GM21717 (cell line): ENCODE measurements at regions not wholly inside any gene's neighbourhood (a gene's known extent, or its start where the extent isn't known, plus 50 kb on each side); places are given as distances from the start of the nearest gene placed in this dataset.
"Not testable (repeated sequence)": the region's sequence is repeated elsewhere in the genome, so short reads cannot be mapped to it uniquely, and the experiment has no call there.

Experiments used
- ATAC-seq: cut with Tn5 transposase; IDR thresholded peaks from one replicate; pipeline ENCODE4 v1.9.1; 2021; ENCODE audit warnings: mild to moderate bottlenecking, moderate library complexity; ENCODE audit not compliant: unreplicated experiment

DNA sequence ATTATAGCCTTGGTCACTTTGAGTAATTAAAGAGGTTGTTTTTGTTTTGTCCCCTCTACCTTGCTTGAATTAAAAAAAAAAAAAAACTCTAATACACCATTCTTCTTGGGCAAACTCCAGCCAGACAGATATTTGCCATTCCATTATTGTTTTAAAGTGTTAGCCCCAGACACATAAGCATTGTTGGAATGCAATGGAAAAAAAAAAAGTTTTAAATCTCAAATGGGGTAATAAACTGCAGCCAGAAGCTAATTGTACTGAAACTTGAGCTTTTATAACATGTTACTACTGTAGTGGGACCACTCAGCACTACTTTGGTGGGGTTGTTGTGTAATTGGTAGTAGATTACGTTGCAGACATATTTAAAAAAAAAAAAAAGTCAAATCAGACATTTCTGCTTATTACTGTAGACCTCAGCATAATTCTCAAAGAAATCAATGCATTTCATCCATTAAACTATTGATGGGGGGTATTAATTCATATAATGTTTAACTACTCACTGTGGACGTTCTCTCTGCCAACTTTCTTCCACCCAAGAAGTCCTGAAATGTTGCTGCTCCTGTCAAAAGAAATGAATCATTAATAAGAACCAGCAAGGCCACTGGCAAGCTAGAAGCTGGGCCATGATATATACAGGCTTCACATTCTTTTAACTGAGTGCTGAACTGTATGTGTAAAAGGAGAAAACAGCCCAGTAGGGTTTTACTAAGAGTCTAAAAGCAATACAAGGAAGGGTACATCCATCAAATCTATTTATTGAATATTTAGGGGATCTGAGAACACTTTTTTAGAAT is 626.6 kb upstream of the SOX9 start:
- ATAC-seq = no peak

DNA sequence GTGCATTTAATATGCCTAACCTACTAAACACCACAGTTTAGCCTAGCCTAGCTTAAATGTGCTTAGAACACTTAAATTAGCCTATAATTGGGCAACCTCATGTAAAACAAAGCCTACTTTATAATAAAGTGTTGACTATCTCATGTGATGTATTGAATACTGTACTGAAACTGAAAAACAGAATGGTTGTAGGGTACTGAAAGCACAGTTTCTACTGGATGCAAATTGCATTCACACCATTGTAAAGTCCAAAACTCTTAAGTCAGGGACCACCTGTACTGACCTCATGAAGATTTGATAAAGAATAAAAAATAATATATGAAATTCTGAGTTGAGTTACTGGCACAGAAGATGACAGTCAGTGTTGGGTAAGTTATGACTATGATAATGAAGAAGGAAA is 625.4 kb upstream of the SOX9 start:
- no peak for ATAC-seq

- ATAC-seq = no peak
These were observed 624.3 kb upstream of the SOX9 start for GRCh38 chr17:71496552-71496951.

DNA sequence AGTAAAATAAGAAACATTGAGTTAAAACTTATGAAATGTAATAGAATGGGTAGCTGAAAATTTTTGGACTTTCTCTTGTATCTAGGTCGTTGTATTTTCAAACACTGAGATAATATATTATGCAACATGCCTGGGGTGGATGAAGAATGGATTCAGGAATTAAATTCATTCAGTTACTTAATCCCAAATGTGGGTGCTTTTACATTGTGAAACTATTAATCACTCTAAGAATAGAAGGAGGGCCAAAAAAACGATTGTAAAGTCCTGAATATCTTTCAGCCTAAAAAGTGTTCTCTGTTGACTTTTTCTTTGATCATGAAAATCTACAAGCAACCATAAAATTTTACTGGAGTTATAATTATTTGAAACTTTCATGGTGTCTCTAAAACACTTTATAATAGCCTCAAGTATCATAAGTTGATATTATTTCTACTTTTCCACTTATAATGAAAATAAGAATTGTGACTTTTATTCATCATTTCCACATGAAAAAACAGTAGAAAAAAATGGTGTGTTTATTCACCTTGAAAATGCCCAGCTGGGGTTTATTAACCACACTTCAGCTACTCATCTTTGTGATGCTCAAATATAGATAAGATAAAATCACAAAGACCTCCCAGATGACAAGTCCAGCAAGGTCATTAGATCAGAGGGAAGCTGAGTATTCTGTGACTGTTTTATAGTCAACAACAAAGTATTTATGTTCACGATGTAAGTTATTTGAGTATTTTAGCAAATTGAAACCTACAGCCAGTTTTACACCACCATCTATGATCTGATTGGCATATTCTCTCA is 619.9 kb upstream of the SOX9 start:
- no peak for ATAC-seq

DNA sequence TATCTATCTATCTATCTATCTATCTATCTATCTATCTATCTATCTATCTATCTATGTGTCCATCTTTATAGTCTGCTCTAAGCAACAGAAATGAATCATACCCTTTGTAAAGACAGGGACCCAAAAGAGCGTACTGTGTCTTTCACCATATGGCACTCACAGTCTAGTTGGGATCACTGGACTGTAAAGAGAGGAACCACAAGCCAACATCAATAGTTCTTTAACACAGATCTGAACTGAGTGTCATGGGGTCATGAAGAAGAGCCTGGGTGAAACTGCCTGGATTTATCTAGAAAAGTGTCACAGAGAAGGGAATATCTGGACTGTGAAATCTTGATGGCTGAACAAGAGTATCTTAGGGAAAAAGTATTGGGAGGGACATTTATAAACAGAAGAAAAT is 619.1 kb upstream of the SOX9 start:
- no peak for ATAC-seq

DNA sequence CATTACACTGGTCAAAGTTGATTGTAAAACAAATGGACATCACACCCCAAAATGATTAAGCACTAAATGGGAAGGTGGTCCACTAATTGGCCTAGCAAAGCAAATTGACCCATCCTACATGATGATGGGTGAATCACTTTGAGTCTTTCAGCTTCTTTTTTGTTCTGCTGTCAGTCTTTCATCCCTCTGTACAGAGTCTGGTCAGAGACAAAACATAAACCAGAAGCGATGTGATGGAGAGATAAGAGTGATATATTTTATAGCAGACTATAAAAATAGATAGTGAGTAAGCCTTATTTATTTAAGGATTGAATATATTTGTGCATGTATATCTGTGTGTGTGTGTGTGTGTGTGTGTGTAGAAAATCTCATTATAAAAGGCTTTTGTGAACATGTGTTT is 618.4 kb upstream of the SOX9 start:
- no peak for ATAC-seq

DNA sequence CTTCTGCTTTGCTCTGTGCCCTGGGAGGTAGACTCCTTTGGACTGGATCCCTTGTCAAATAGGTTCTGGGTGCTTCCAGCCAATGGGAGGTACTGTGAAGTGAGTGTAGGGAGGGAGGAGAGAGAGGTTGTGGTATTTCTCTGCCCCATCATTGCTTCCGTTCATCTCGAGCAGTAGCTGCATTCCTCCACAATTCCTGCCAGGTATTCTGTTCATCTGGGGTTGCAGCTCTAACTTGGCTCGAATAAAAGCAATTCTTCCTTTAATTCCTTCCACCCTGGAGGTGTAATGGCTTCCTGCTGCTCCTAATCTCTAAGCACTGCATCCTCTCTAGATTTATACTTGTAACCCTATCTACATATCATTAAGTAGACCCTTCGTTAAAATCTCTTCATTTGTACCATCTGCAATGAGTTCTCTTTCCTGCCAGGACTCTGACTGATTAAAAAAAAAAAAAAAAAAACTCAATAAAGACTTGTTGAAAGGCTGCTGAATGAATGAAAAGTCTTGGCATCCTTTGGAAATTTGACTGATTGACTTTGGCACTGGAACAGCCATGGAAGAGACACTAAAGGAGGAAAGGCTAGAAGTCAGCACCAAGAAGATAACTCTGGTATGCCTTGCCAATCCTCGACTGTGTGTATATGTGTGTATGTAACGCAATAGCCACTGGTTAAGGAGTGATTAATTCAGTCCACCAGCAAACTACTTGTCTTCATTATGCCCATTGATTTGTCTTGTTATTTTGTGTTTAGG is 616.9 kb upstream of the SOX9 start:
- no peak for ATAC-seq

DNA sequence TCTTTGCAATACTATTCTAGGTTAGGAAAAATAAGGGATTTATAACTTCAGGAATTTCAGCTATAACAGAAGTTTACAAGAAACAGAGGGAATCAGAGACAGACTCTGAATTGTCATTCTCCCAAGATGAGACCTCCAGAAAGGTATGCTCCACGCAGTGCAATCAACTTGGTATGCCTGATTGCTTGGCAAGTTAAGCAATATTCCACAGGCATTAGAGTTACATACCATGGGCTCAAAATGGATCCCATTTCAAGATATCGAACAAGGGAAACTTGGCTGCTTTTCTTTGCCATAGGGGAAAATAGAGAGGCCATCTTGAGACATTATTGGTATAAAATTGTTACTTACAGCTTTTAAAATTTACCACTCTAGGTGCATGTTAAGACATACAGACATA is 615.6 kb upstream of the SOX9 start:
- ATAC-seq = no peak

GRCh38 chr17:71505981-71506380 is 614.8 kb upstream of the SOX9 start:
- no peak for ATAC-seq

- ATAC-seq = no peak
These were observed 609.4 kb upstream of the SOX9 start for GRCh38 chr17:71511266-71511995.

DNA sequence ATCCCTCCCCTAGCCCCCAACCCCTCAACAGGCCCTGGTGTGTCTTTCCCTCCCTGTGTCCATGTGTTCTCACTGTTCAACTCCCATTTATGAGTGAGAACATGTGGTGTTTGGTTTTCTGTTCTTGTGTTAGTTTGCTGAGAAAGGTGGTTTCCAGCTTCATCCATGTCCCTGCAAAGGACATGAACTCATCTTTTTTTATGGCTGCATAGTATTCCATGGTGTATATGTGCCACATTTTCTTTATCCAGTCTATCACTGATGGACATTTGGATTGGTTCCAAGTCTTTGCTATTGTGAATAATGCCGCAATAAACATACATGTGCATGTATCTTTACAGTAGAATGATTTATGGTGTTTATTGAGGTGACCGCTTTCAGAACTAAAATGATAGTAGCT is 607.1 kb upstream of the SOX9 start:
- not testable (repeated sequence) for ATAC-seq

DNA sequence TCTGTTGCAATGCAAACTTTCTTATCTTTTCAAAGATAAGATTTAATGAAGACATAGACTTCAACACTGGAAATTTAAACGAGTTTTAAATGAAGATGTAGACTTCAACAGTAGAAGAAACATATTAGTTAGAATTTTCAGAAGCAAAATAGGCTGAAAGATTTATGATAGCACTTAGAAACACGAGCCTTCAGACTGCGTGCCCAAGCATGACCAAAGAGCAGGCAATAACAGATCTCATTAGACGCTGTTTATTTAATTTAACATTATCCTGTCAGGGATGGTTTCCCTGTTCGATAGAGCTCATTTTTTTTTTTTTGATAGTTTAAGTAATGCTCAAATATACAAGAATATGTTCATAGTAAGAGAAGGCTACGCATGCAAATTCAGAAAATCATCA is 604.7 kb upstream of the SOX9 start:
- ATAC-seq = no peak

- no peak for ATAC-seq
These were observed 601.5 kb upstream of the SOX9 start for GRCh38 chr17:71519285-71519684.

GRCh38 chr17:71521724-71522123 is 599.1 kb upstream of the SOX9 start:
- ATAC-seq = no peak

GRCh38 chr17:71522383-71522782 is 598.4 kb upstream of the SOX9 start:
- no peak for ATAC-seq

DNA sequence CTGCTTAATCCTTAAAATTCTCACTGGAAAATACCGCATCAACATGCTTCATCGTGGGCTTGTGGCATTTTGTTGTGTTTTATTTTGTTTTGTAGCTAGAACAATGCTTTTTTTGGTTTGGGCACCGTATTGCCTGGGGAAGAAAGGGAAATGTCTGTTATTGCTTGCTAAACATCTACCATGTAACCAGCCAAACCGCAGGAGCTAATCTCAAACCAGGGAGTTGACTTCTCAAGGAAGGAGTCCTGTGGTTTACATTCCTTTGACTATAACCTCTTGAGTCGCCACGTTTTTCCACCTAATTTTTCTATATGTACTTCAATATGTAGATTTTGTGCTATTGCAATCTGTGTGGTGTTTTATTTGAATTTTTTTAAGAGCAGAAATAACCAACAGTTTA is 593.5 kb upstream of the SOX9 start:
- no peak for ATAC-seq

DNA sequence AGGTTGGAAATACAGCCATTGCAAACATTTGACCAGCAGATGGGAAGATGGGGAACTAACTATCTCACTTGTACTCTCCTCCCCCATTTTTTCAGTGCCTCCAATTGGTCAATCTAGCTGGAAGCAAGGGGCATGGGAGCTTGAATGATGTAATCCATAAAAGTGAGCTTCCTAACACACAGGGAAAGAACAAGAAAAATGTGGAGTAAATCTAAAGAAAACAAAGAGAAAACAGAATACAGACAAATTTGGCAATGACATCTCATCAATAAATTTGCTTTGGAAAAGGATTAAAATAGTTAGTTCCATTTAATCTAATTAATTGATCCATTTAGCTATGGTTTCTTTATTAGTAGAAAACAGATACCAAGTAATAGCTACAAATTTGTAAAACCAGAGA is 592.6 kb upstream of the SOX9 start:
- no peak for ATAC-seq

DNA sequence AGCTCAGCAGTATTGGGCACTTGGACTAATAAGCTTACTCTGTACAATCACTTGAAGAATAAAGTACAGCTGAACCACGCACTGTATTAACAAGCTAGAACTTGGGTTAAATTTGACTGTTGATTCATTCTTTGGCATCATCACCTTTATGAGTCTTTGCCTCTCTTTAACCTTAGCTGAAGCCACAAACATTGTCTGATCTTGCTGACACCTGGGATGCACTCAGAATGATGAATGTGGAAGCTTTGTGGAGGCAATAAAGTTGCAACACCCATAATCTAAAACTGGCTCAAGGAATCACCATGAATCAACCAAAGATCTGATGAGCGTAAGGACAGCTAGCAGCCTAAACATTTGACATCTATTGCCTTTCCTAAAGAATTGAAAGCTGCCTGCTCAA is 590.6 kb upstream of the SOX9 start:
- ATAC-seq = no peak

- no peak for ATAC-seq
These were observed 585.5 kb upstream of the SOX9 start for GRCh38 chr17:71535321-71535720.

DNA sequence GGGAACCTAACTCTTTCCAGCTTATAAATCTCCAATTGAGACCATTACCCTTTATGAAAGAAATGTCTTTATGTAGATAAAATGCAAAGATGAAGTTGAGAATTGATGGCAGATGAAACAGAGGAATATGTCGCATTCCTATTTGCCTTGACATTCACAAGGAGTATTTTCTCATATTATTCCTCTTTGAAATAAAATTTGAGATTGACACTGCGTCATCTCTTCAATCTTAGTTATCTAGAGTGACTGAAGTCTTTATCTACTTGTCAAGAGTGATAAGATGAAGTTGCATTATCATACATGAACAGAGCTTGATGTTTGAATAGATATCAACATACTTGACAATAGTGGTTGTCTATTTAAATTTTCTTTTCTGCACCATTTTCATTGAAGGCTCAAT is 574.4 kb upstream of the SOX9 start:
- no peak for ATAC-seq

DNA sequence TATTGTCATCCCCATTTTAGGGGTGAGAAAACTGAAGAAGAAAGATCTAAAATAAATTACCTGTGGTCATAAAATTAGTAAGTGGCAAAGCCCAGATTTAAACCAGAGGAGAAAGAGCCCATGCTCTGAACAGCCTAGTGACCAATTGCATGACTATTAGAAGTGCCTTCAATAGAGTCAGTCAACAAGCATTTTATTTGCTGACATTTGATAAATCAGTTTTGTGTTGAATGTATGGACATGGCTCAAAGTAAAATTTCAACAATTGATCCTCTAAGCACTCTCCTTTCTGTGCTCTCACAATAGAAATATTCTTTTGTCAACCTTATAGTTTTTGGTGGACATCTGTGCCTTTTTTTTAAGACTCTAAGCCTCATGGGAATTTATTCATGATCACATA is 572.9 kb upstream of the SOX9 start:
- no peak for ATAC-seq
